Spleen (tissue), 11 donors: ENCODE measurements at regions not wholly inside any gene's neighbourhood (a gene's known extent, or its start where the extent isn't known, plus 50 kb on each side); places are given as distances from the start of the nearest gene placed in this dataset.

Experiments
- DNase-seq: peaks from one replicate; pipeline ENCODE4 v3.0.0-alpha.2; 2020
- H3K27ac ChIP-seq, 8 donors: fragments of 200-600 bp; sonication (generic) in 7 of 8; 1 replicate in 4 of 8; 2 replicates in 4 of 8; pipeline versions ENCODE4 v1.5.0 to v1.8.0; 2016 to 2021; ENCODE audit warnings: inconsistent platforms in 4 of 8, mild to moderate bottlenecking in 4 of 8, moderate library complexity in 1 of 8
- H3K27me3 ChIP-seq, 7 donors: fragments of 200-600 bp; sonication (generic) in 6 of 7; replicated peaks in 1 of 7; 1 replicate in 4 of 7; 2 replicates in 3 of 7; pipeline versions ENCODE4 v1.5.0 to v1.8.0; 2016 to 2021; ENCODE audit warnings: inconsistent platforms in 3 of 7, mild to moderate bottlenecking in 1 of 7
- H3K36me3 ChIP-seq, 6 donors: fragments of 200-600 bp; sonication (generic) in 5 of 6; 1 replicate in 4 of 6; 2 replicates in 2 of 6; pipeline versions ENCODE4 v1.5.0 to v1.8.0; 2016 to 2021; ENCODE audit warnings: inconsistent platforms in 2 of 6
- H3K4me1 ChIP-seq, 6 donors: fragments of 200-600 bp; sonication (generic) in 5 of 6; 1 replicate in 3 of 6; 2 replicates in 3 of 6; pipeline versions ENCODE4 v1.5.0 to v1.8.0; 2016 to 2021; ENCODE audit warnings: inconsistent platforms in 3 of 6
- H3K4me3 ChIP-seq, 8 donors: fragments of 200-600 bp; sonication (generic) in 7 of 8; 1 replicate in 4 of 8; 2 replicates in 4 of 8; pipeline versions ENCODE4 v1.5.0 to v1.8.0; 2016 to 2021; ENCODE audit warnings: inconsistent platforms in 4 of 8, mild to moderate bottlenecking in 4 of 8, moderate library complexity in 2 of 8
- H3K9me3 ChIP-seq, 8 donors: fragments of 200-600 bp; sonication (generic) in 7 of 8; 1 replicate in 4 of 8; 2 replicates in 4 of 8; pipeline versions ENCODE4 v1.5.0 to v1.8.0; 2016 to 2021; ENCODE audit warnings: inconsistent platforms in 4 of 8
- CTCF ChIP-seq, 11 experiments: fragments of 200-600 bp in 7 of 11; fragments of 450-650 bp in 4 of 11; sonication (generic) in 4 of 11; IDR thresholded peaks in 8 of 11; conservative IDR thresholded peaks in 3 of 11; 1 replicate in 7 of 11; 2 replicates in 4 of 11; pipeline versions ENCODE4 v1.4.0 to v1.8.0; 2016 to 2021; ENCODE audit warnings: antibody characterized with exemption in 11 of 11, inconsistent platforms in 4 of 11, mild to moderate bottlenecking in 1 of 11
- POLR2A ChIP-seq, 3 donors: fragments of 450-650 bp; IDR thresholded peaks; one replicate each; pipeline ENCODE4 v1.5.1; 2017; ENCODE audit warnings: antibody characterized with exemption in 3 of 3, mild to moderate bottlenecking in 1 of 3
- POLR2AphosphoS5 ChIP-seq, 3 donors: sonication (generic); formaldehyde crosslinking; IDR thresholded peaks; one replicate each; pipeline ENCODE4 v1.5.1; 2017; ENCODE audit warnings: antibody characterized with exemption in 3 of 3
- WGBS, 5 donors: extraction: QIAGEN DNeasy Blood & Tissue Kit in 3 of 5; methylation state at CpG; one replicate each; pipeline versions ENCODE4 v1.1.5 to v1.1.7; 2013 to 2018; 5-methylcytosine and 5-hydroxymethylcytosine counted together
- intact Hi-C: fragments of 100-400 bp; cut with DNase I; formaldehyde crosslinking; loops from one replicate; pipeline ENCODE4 v1.15.0; 2023; ENCODE audit warnings: low total_unique reads
- donor health status: healthy with polysubstance abuse.
- donor health status: DM: no; HTN: no; CAD: no; lungs with moderate emphysema.
- donor health status: DM: no; HTN: no; CAD: no.
- donor health status: Bipolar disorder and iron deficiency.
- donor health status: healthy.
- donor health status: DM: no; HTN: no; CAD: no.
- donor health status: DM: yes; HTN: yes; CAD: no.

GRCh38 chr3:84783281-84783680 lies 175.5 kb upstream of the CADM2 start:
- Histone ChIP-seq H3K9me3 (peaks cover 0 to 14% (median 6%) of the 10 kb centered on the region in 8 donors), H3K4me1 (no peaks in the 10 kb centered on the region), H3K36me3 (no peaks in the 10 kb centered on the region), H3K27me3 (no peaks in the 10 kb centered on the region), H3K4me3 (no peak overlapping the region), H3K27ac (no peak overlapping the region)
- 63 to 87% (median 80%) methylated on average over 1 of the region's 1 CpG for WGBS, 5 donors
- DNase-seq: no peak
- intact Hi-C loops: no loop called here
- no peak for TF ChIP-seq POLR2AphosphoS5 (IDR thresholded peaks at IDR 0.05)

GRCh38 chr3:84789961-84790360 lies 168.8 kb upstream of the CADM2 start:
- DNase-seq: no peak
- Histone ChIP-seq H3K9me3 (peaks cover 0 to 10% (median 2%) of the 10 kb centered on the region in 8 donors), H3K36me3 (no peaks in the 10 kb centered on the region), H3K27ac (no peak overlapping the region), H3K4me1 (no peaks in the 10 kb centered on the region), H3K4me3 (no peak overlapping the region), H3K27me3 (no peaks in the 10 kb centered on the region)
- intact Hi-C loops: no loop called here
- no peak for TF ChIP-seq CTCF (IDR thresholded peaks at IDR 0.05 in 8 of 11, conservative IDR thresholded peaks at IDR 0.05 in 3 of 11)
- TF ChIP-seq POLR2AphosphoS5 (IDR thresholded peaks at IDR 0.05): no peak
- no peak for TF ChIP-seq POLR2A (IDR thresholded peaks at IDR 0.05)
- 16 to 55% (median 36%) methylated on average over 1 of the region's 1 CpG for WGBS, 5 donors

GRCh38 chr3:84806958-84807357 lies 151.8 kb upstream of the CADM2 start:
- peaks cover 0 to 8% (median 0%) of the 10 kb centered on the region in 8 donors for H3K9me3 ChIP-seq
- DNase-seq: no peak
- no peak overlapping the region for H3K27ac ChIP-seq
- no peak overlapping the region for H3K4me3 ChIP-seq
- 50 to 70% (median 63%) methylated on average over 3 of the region's 3 CpGs for WGBS, 5 donors
- no peaks in the 10 kb centered on the region for H3K36me3 ChIP-seq
- no peaks in the 10 kb centered on the region for H3K27me3 ChIP-seq
- intact Hi-C loops: no loop called here
- no peak for TF ChIP-seq POLR2A (IDR thresholded peaks at IDR 0.05)
- no peak for TF ChIP-seq CTCF (IDR thresholded peaks at IDR 0.05 in 8 of 11, conservative IDR thresholded peaks at IDR 0.05 in 3 of 11)
- H3K4me1 ChIP-seq: no peaks in the 10 kb centered on the region

GRCh38 chr3:84820126-84820525 lies 138.7 kb upstream of the CADM2 start:
- no peaks in the 10 kb centered on the region for H3K36me3 ChIP-seq
- no peak overlapping the region for H3K4me3 ChIP-seq
- no peak overlapping the region for H3K27ac ChIP-seq
- intact Hi-C loops: no loop called here
- no peak for TF ChIP-seq POLR2A (IDR thresholded peaks at IDR 0.05)
- no peak for TF ChIP-seq CTCF (IDR thresholded peaks at IDR 0.05 in 8 of 11, conservative IDR thresholded peaks at IDR 0.05 in 3 of 11)
- no peak for TF ChIP-seq POLR2AphosphoS5 (IDR thresholded peaks at IDR 0.05)
- H3K4me1 ChIP-seq: no peaks in the 10 kb centered on the region
- no peak for DNase-seq
- H3K27me3 ChIP-seq: no peaks in the 10 kb centered on the region
- peaks cover 0 to 10% (median 0%) of the 10 kb centered on the region in 8 donors for H3K9me3 ChIP-seq
- 56 to 85% (median 68%) methylated on average over 2 of the region's 2 CpGs for WGBS, 5 donors

- H3K9me3 ChIP-seq: peaks cover 0 to 5% (median 0%) of the 10 kb centered on the region in 8 donors
- H3K27me3 ChIP-seq: no peaks in the 10 kb centered on the region
- TF ChIP-seq POLR2AphosphoS5 (IDR thresholded peaks at IDR 0.05): no peak
- no peak for TF ChIP-seq POLR2A (IDR thresholded peaks at IDR 0.05)
- TF ChIP-seq CTCF (IDR thresholded peaks at IDR 0.05 in 8 of 11, conservative IDR thresholded peaks at IDR 0.05 in 3 of 11): no peak
- DNase-seq: no peak
- H3K27ac ChIP-seq: no peak overlapping the region
- H3K4me3 ChIP-seq: no peak overlapping the region
- no peaks in the 10 kb centered on the region for H3K36me3 ChIP-seq
- intact Hi-C loops: no loop called here
- no peaks in the 10 kb centered on the region for H3K4me1 ChIP-seq
Observed at GRCh38 chr3:84820906-84821305, 137.9 kb upstream of the CADM2 start.
